ENCODE measurements at regions not wholly inside any gene's neighbourhood (a gene's known extent, or its start where the extent isn't known, plus 50 kb on each side); places are given as distances from the start of the nearest gene placed in this dataset.

DNA sequence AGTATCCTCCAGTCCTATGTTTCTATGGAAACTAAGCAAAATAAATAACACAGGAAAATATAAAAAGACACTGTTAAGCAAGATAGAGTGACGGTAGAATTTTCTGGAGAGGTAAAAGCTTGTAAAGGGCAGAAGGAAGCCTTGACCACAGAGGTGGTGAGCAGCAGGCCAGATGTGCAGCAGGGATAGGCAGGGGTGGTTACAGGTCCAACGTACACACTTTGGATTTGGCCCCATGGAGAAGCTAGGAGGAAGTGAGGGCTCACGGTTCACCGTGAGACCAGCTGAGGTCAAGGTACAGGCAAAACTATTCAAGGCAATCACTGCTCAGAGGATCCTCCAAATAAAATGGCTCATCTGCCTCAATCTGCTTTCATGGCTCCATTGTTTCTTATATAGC is 242.8 kb downstream of the B3GLCT start:
- DNase-seq: no peak

DNA sequence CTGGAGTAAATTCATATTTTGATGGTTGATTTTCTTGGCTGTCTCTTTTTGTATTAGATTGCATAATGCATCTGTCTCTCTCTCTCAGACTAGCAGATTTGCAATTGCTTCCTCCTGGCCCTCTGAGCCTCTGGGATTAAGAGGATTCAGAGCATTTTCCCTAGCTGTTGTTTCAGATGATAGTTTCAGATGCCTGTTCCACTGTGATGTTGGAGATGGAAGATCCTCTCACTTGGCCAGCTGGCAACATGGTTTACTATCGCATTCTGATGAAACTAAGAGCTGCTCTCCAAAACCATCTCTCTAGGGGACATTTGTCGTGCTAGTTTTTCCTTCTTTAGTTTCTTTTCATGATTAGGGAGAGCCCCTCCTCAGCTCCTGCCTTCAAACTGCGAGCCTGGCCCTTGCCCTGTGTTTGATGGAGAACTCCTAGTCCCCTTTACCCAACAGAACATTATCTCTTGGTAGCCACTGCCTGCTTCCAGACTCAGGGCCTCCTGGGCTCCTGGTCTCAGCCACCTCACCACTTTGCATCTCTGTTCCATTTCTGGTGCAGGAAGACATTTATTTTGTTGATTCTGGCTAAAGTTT is 244.6 kb downstream of the B3GLCT start:
- no peak for DNase-seq

DNA sequence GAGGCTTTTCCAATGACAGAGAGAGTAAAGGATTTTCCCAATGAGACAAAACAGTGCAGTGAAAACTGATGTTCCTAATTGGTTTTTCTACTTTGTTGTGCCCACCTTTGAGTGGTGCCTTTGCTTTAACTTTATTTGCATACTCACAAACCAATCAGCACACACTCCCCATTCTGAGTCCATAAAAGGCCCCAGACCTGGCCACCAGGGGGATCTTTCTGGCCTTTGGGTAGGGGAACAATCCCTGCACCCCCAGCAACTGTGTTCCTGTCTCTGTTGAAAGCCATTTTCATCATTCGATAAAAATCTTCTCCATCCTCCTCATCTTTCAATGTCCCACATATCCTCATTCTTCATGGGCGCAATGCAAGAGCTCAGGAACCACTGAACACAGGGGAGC is 252.8 kb downstream of the B3GLCT start:
- no peak for DNase-seq

DNA sequence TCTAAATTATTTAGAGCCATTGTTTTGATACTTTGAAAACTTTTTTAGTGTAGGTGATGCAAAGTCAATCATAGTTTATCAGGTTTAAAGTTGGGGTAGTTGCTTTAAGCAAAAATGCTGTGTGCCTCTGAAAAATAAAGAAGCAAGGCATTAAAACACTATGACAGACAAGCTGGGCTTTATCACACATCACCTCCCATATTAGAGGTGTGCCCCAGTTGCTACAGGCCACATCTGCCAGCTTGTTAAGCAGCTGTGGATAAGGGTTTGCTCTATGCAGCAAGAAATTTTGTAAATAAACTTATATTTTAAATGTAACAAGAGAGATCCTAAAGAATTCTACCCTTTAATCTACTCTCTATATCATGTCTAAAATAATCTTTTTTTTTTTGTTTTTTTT is 255.8 kb downstream of the B3GLCT start:
- no peak for DNase-seq

DNA sequence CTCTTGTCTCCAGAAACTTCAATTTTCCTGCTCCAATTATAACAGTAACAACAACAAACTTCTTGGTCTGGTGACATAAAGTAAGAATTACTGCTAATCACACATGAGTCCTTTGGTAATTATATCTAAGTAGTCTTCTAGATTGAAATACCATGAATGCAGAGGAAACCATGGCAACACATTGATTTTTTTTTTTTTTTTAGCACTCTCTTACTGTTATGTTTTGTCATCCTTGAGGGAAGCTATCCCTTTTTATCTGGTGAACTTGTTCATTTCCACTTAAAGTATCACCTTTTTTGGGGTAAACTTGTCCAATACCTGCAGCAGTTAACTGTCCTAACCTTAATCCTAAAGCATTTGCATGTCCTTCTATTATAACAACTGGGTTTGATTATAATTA is 256.3 kb downstream of the B3GLCT start:
- DNase-seq: no peak

DNA sequence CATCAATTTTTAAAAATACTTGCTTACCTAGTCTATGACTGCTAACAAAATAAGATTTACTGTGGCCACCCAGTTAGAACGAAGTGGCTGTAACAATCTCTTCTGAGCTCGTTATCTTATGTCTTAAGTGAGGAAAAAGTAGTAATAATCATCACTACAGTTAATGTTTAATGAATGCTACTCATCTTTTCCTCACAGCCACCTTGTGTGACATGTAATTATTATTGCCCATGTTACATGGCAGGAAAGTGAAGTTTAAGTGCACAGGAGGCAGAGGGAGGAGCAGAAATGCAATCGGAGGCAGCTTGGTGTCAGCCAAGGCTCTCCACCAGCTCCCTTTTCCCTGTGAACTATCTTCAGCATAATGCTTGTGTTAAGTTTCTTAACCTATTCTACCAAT is 260.3 kb downstream of the B3GLCT start:
- DNase-seq: no peak

DNA sequence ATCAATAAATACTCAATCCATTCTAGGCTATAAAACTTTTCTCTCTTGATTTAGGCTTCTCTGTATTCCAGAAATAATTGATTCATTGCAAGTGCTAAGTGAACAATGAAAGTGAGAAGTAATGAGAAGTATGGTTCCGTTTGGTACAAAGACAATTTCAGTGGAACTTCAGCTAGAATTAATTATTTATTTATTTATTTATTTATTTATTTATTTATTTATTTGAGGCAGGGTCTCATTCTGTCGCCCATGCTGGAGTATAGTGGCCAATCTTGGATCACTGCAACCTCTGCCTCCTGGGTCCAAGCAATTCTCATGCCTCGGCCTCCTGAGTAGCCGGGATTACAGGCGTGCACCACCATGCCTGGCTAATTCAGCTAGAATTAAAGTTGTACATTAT is 262.1 kb downstream of the B3GLCT start:
- no peak for DNase-seq

DNA sequence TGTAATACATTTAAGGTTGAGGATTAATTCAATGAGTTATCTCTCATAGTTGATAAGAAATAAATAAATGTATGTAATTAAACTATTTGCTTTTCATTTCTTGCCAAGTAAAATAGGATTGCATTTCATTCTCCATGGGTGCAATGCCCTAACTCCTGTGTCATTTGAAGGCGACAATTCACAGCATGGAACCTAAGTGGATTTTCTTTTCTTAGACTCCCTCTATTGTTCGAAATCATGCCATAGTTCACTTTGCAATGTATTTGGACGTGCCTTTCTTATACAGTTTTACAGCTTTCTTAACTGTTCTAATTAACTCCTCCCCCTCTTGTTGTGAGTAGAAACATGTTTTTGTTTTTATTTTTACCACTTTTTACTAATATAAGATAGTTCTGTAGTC is 263.0 kb downstream of the B3GLCT start:
- no peak for DNase-seq

DNA sequence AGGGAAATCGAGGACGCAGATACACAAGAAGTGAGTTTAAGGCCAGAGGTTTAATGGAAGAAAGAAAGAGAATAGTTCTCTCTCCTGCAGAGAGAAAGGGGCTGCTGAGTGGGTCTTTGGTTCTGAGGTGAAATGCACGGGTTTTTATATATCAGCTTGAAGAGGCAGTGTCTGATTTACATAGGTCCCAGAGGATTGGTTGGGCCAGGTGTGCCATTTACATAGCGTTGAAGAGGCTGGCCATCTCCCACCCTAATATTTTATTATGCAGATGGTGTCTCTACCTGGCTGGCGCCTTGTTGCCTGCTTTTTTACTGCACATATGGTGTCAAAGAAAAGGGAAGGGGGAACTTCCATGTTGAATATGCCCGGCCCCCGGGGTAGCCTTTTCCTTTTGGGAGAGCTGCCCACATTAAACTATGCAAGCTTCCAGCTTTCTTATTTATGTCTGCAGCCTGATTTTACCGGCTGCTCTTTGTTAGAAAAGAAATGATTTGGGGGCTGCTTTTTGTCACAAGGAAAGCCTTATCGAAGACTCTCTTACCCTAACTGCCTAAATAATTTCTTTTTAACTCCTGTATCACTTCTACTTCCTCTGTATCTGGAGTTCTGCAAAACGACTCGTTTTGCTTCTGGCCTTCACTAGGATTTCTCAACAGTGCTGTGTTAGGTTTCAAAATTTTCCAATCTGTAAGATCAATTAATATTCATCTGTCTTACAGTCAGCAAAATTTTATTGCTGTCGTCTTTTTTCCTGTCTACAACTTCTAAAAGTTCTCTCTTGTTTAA is 268.5 kb downstream of the B3GLCT start:
- no peak for DNase-seq

DNA sequence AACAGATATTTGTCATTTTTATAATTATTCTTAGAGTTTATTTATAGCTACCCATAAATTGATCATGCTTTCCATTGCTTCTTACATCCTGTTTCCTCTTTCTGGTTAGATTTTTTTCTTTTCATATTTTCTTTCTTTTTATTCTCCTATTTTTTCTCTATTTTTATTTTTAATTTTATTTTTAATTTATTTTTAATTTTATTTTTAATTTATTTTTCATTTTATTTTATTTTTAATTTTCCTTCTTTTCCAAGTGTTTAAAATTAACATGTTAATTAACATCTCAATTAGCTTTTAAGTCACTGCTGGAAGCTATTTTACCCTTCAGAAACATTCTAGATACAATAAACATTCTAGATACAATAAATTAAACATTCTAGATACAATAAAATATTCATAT is 269.6 kb downstream of the B3GLCT start:
- DNase-seq: no peak

DNA sequence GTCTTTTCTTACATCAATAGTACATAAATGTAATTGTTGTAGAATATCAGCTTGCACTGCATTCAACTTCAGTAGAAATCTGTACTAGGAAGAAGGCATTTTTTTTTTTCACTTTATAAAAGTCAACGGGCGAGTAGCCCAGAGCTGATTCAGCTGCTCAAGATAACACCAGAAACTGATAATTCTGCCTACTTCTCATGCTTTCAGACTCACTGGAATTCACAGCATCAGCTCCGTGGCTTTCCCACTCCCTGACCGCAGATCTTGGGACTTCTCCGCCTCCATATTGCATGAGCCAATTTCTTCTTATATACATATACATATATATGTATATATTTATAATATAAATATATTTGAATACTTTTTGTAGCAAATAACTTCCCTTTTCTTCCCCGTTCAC is 263.1 kb upstream of the RXFP2 start:
- no peak for DNase-seq

DNA sequence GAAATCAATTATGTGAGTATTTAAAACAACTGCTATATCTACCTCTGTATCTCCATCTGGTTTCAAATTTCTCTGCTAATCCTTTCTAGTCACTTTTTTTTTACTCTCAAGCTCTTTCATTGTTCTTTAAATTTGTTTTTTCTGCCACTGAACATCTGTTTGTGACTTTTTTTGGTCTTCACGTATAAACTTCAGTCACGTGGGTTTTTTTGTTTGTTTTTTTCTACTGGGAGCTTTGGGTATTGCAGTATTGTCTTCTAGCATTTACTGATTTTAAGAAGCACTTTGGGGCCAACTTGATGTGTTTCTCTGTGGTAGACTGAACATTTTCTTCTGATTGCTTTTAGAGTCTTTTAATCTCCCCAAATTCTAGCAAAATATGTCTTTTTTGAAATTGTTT is 262.6 kb upstream of the RXFP2 start:
- no peak for DNase-seq

DNA sequence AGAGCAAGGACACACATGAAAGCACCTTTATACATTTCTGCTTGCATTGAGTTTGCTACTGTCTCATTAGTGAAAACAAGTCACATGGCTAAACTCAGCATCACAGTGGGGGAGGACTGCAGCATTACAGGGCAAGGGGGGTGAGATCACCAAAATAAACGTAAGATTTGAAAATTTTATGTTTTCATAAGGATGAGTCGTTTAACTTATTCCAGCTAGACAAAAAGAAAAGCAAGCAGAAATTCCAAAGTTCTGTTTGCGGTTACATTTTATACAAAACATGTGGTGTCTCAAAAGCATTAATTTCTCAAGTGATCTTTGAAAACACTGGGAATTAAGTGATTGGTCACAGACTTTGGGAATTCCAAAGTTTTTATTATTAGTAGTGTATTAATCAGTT is 261.4 kb upstream of the RXFP2 start:
- no peak for DNase-seq

DNA sequence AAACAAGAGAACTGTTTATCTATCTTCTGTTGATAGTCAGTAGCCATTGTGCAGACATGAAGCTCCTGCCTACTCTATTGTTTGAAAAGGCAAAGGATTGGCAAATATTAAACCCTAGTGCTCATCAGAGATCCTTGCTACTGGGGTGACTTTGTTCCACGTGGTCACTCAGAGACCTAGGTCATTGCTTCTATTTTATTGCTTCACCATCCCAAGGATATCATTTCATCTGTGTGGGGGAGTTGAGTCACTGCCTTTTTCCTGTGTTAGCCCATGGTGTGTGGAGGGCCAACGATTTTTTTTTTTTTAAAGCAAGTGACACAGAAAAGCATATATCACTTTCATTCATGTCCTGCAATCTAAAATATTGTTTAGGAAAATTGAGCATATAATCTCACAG is 254.1 kb upstream of the RXFP2 start:
- DNase-seq: peak; percentile 32

DNA sequence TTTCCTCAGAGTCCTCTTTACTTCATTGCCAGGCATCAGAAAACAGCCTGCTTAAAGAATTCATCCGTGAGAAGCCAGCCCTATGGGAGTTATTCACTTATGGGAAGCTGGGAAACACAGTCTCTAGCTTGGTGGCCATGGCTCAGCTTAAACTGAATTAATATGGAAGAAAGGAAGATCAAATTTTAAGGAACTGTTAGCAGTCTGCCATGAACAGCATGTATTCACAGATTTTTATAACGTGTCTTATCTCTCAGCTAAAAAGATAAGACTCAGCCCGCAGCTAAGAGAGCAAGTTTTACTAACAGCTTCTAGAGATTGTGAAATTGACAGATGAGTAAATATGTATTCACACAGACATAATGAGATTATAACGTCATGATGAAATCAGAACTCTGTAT is 253.7 kb upstream of the RXFP2 start:
- DNase-seq: no peak

DNA sequence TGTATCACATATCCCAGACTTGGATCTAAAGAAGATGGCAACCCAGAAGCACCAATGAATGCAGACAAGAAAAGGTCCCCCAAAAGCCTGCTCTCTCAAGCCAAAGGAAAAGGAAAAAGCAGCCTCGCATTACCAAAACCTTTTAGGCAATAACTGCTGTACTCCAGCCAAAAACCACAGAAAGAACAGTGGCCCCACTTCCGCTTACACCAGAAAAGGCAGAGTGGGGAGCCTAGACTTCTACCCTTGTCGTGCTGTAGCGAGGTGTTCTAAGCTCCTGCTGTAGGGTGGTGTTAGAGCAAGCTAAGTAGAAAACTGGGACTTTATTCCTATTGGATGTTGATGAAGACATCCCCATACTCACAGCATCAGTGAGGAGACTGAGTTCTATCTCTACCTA is 244.0 kb upstream of the RXFP2 start:
- DNase-seq: no peak

DNA sequence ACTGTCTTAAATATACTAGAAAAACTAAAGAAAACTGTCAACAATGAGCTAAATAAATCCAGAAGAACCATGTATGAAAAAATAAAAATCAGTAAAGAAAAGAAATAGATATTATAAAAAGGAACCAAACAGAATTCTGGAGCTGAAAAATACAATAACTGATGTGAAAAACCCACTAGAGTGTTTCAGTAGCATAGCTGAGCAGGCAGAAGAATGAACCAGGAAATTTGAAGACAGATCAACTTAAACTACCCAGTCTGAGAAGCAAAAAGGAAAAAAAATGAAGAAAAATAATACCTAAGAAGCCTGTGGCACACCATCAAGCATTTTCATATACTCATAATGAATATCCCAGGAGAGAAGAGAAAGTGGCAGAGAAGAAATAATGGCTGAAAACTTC is 240.1 kb upstream of the RXFP2 start:
- DNase-seq: no peak

DNA sequence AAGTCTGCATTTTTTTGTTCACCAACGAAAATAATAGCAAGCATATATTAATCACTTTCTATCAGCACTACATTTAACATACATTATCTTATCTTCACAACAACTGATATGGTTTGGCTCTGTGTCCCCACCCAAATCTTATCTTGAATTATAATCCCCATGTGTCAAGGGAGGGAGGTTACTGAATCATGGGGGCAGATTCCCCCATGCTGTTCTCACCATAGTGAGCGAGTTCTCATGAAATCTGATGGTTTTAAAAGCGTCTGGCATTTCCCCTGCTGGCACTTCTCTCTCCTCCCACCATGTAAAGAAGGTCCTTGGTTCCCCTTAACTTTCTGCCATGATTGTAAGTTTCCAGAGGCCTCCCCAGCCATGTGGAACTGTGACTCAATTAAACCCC is 235.7 kb upstream of the RXFP2 start:
- DNase-seq: no peak

DNA sequence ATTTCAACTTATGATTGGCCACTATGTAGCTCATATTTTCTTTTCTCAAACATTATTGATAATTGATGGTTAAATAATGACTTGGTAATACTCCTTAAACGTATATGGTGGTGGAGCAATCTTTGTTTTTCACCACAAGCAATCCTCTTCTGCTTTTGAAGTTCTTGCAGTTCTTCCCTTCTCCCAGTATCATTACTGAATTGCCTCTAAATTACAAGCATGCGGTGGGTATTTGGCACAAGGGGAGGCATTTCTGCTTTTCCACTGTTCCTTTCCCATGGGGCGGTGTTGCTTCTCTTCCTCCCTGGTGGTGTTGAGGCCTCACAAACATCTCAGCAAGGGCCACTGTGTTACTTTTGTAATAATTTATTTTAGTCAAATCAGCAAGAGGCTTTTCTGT is 234.4 kb upstream of the RXFP2 start:
- DNase-seq: no peak

DNA sequence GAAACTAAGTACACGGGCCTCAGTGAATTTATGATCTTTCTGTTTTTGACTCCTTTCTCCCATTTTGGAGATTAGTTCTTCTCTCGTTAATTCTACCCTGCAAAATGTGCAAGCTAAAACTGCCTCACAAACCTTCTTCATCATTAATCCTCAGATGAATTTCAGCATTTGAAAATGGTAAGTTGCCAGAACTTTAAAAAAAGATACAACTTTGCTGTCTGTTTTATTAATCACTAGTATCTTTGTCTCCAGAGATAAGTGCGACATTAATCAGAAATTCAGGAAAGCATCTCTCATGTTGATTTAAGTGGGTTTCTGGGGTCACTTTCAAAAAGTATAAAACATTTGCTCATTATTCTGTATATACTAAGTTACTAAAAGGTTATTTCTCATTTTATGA is 227.0 kb upstream of the RXFP2 start:
- no peak for DNase-seq

DNA sequence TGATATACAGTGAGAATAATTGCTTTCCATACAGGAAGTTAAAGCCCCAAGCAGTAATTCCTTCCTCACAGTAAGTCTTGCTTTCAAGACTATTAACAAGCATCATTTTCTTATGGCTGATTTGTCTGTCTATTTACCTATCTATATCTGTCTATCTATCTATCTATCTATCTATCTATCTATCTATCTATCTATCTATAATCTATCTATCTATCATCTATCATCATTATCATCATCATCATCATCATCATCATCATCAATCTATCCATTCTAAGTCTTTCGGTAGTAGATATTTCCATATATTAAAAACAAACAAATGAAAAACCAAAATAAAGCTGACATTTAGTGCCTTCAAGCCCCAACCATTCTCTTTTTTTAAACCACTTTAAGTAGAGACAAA is 224.4 kb upstream of the RXFP2 start:
- no peak for DNase-seq

DNA sequence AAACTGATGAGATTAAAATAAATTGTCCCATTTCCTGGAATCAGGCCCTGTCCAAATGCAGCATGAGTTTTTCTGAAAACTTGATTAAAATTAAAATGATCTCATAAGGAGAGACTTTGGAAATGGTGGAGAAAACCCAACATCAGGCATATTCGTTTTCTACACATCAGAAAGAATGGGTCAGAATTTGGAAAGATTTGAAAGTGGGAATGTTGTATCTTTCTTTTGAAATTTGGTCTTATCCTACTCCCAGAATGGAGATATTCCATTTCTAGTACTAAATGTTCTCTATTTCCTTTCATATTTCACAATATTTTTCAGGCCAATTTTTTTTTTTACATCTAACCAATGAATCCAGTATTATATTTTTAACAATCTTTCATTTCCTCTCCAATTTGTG is 223.9 kb upstream of the RXFP2 start:
- DNase-seq: no peak

DNA sequence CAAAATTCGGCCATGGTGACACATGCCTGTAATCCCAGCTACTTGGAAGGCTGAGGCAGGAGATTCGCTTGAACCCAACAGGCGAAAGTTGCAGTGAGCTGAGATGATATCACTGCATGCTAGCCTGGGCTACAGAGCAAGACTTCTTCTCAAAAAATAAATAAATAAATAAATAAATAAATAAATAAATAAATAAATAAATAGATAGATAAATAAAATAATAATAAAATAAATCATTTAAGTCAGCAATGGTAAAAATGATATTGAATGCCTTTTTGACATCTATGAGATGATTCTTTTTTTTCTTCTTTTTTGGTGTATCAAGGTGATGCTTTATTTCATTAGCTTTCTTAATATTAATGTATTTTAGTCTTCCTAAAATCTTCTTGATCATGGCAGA is 221.7 kb upstream of the RXFP2 start:
- DNase-seq: no peak

DNA sequence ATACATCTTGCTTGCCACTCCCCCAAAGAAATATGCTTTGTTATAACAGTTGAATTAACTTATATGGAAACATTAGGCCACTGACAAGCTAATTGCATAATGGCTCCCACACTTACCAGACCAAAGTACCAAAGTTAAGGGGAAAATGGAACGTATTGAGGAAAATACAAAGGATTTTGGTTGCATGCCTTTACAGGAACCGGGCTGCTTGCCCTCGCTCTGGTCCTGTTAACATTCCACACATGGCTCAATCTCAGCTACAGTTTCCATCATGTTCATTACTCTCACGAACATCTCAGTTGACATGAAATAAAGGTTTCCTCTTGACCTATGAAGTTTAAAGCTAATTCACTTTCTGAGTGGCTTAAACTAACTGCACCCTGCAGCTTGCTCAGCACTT is 220.7 kb upstream of the RXFP2 start:
- no peak for DNase-seq

DNA sequence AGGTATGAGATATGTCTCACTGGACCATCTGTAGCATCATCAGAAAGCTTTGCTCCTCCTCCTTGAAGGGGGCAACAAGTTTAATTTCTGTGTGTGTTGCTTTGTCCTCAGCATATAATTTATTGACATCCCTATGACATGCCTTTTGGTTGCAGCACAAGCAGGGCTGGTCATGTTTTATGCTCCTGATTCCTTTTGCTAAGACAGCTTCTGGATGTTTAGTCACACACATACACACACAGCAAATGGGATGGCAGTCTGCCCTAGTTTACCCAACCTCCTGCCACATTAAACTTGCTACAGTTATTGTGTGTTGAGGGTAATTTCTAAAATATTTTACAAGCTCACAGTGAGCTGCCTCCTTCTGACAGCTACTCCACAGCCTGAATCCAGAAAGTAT is 217.9 kb upstream of the RXFP2 start:
- DNase-seq: no peak
